Hepatocyte (in vitro differentiated cells): ENCODE measurements at regions not wholly inside any gene's neighbourhood (a gene's known extent, or its start where the extent isn't known, plus 50 kb on each side); places are given as distances from the start of the nearest gene placed in this dataset.

Experiments
- EZH2 ChIP-seq: fragments of 200-600 bp; sonication (generic); IDR thresholded peaks from 2 replicates; pipeline ENCODE4 v1.6.1; 2016; ENCODE audit warnings: antibody characterized with exemption, mild to moderate bottlenecking, borderline replicate concordance
- EZH2phosphoT487 ChIP-seq: fragments of 200-600 bp; sonication (generic); IDR thresholded peaks from one replicate; pipeline ENCODE4 v1.6.1; 2018; ENCODE audit warnings: antibody characterized with exemption, mild to moderate bottlenecking, low read depth, moderate library complexity; ENCODE audit not compliant: unreplicated experiment, severe bottlenecking
- TF ChIP-seq, protein P1 (sequence below): fragments of 200-600 bp; sonication (generic); IDR thresholded peaks from 2 replicates; pipeline ENCODE4 v1.5.1; 2016; ENCODE audit warnings: antibody characterized with exemption, mild to moderate bottlenecking; ENCODE audit not compliant: poor library complexity

DNA sequence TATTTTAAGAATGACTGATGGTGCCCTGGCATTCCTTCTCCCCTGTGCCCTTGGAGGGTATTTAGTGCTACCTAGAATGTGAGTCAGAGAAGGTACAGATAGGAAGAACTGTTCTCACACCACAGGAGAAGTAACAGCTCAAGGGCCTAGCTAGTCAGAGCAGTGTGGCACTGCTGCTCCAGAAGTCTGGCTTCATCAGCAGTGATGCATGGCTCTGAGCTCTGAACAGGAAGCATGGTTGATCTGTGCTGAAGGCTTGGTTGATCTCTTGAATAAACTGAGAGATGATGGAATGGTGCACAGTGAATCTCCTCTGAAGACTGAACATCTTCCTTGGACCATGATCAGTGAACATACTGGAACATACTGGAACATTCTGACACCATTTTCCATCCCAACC is 425.3 kb upstream of the SLC35B3 start:
- TF ChIP-seq, protein P1, sequence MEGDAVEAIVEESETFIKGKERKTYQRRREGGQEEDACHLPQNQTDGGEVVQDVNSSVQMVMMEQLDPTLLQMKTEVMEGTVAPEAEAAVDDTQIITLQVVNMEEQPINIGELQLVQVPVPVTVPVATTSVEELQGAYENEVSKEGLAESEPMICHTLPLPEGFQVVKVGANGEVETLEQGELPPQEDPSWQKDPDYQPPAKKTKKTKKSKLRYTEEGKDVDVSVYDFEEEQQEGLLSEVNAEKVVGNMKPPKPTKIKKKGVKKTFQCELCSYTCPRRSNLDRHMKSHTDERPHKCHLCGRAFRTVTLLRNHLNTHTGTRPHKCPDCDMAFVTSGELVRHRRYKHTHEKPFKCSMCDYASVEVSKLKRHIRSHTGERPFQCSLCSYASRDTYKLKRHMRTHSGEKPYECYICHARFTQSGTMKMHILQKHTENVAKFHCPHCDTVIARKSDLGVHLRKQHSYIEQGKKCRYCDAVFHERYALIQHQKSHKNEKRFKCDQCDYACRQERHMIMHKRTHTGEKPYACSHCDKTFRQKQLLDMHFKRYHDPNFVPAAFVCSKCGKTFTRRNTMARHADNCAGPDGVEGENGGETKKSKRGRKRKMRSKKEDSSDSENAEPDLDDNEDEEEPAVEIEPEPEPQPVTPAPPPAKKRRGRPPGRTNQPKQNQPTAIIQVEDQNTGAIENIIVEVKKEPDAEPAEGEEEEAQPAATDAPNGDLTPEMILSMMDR, result no peak
- TF ChIP-seq EZH2 (no peak), EZH2phosphoT487 (no peak)
